ENCODE measurements at regions not wholly inside any gene's neighbourhood (a gene's known extent, or its start where the extent isn't known, plus 50 kb on each side); places are given as distances from the start of the nearest gene placed in this dataset.

- Histone ChIP-seq H3K27ac (no peak overlapping the region), H3K36me3 (no peaks in the 10 kb centered on the region), H3K27me3 (replicated peaks; ENCODE audit: insufficient read depth) (no peaks in the 10 kb centered on the region), H3K4me3 (no peak overlapping the region), H3K9me3 (no peaks in the 10 kb centered on the region), H3K4me1 (replicated peaks) (no peaks in the 10 kb centered on the region)
- DNase-seq (ENCODE audit: low spot score), result no peak
- 29% methylated on average over 3 of the region's 3 CpGs for WGBS
- TF ChIP-seq POLR2A (IDR thresholded peaks at IDR 0.05) (no peak), POLR2AphosphoS5 (IDR thresholded peaks at IDR 0.05) (no peak), CTCF (IDR thresholded peaks at IDR 0.05) (no peak)
- intact Hi-C loops (cut with DNase I), result no loop called here
Measured at GRCh38 chr4:147303873-147304229, 177.0 kb upstream of the EDNRA start.

- TF ChIP-seq POLR2AphosphoS5 (IDR thresholded peaks at IDR 0.05) (no peak), POLR2A (IDR thresholded peaks at IDR 0.05) (no peak), CTCF (IDR thresholded peaks at IDR 0.05) (no peak)
- no peak overlapping the region for H3K4me3 ChIP-seq
- intact Hi-C loops (cut with DNase I), result no loop called here
- no peaks in the 10 kb centered on the region for H3K4me1 ChIP-seq (replicated peaks)
- H3K27ac ChIP-seq, result no peak overlapping the region
- DNase-seq (ENCODE audit: low spot score), result no peak
- no peaks in the 10 kb centered on the region for H3K27me3 ChIP-seq (replicated peaks; ENCODE audit: insufficient read depth)
- no peaks in the 10 kb centered on the region for H3K36me3 ChIP-seq
- WGBS, result 81% methylated on average over 5 of the region's 5 CpGs
- no peaks in the 10 kb centered on the region for H3K9me3 ChIP-seq
Measured at GRCh38 chr4:147307896-147308674, 172.8 kb upstream of the EDNRA start.

DNA sequence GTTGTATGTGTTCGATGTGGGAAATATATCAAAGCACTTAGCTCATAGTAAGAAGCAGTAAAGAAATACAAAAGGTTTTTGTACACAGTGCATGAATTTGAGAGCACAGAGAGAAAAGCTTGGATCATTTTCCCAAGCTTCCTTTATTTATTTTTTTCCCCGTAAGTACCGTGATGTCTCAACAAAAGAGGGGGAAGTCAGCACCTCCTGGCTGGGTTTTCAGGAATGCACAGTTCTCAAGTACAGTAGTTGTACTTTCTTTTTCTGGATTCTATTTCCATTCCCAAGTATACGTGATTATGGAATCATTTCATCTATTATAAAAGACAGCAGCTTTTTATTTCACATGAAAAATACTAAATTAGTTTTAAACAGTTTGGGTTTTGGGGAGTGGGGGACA lies 171.5 kb upstream of the EDNRA start:
- DNase-seq (ENCODE audit: low spot score), result no peak
- Histone ChIP-seq H3K27me3 (replicated peaks; ENCODE audit: insufficient read depth) (no peaks in the 10 kb centered on the region), H3K36me3 (no peaks in the 10 kb centered on the region), H3K4me3 (no peak overlapping the region), H3K4me1 (replicated peaks) (no peaks in the 10 kb centered on the region), H3K9me3 (no peaks in the 10 kb centered on the region), H3K27ac (no peak overlapping the region)
- WGBS, result 16% methylated on average over 4 of the region's 4 CpGs
- TF ChIP-seq POLR2AphosphoS5 (IDR thresholded peaks at IDR 0.05) (no peak), POLR2A (IDR thresholded peaks at IDR 0.05) (no peak), CTCF (IDR thresholded peaks at IDR 0.05) (no peak)
- intact Hi-C loops (cut with DNase I), result no loop called here

DNA sequence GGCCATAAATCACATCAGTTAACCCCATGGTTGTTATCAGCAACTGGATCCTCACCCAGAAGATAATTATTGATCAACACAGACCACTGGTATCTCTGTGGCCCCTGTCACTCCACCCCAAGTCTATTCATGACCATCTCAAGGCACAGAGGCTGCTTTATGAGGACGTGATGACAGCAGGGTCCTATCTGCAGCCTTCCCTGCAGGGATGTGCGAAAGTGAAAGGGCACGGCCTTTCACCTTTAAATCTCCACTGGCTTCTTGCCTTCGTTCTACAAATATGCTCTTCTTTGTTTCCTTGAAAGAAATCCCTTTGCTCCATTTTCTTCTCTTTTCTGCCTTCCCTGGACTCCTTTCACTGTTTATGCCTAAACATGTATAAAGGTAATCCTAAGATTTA lies 170.6 kb upstream of the EDNRA start:
- Histone ChIP-seq H3K4me3 (no peak overlapping the region), H3K36me3 (no peaks in the 10 kb centered on the region), H3K4me1 (replicated peaks) (no peaks in the 10 kb centered on the region), H3K9me3 (no peaks in the 10 kb centered on the region), H3K27me3 (replicated peaks; ENCODE audit: insufficient read depth) (no peaks in the 10 kb centered on the region), H3K27ac (no peak overlapping the region)
- intact Hi-C loops (cut with DNase I), result loop anchor here (5.0 to 10.0 kb wide), 3 partner anchors 57 to 186 kb away; no protein-coding TSS in a partner anchor
- no peak for DNase-seq (ENCODE audit: low spot score)
- TF ChIP-seq POLR2A (IDR thresholded peaks at IDR 0.05), result no peak
- no peak for TF ChIP-seq POLR2AphosphoS5 (IDR thresholded peaks at IDR 0.05)
- TF ChIP-seq CTCF (IDR thresholded peaks at IDR 0.05), result no peak
- WGBS, result 81% methylated on average over 4 of the region's 4 CpGs

- intact Hi-C loops (cut with DNase I), result loop anchor here (5.0 to 10.0 kb wide), 3 partner anchors 55 to 187 kb away; no protein-coding TSS in a partner anchor
- TF ChIP-seq POLR2A (IDR thresholded peaks at IDR 0.05), result no peak
- TF ChIP-seq CTCF (IDR thresholded peaks at IDR 0.05), result no peak
- no peak for TF ChIP-seq POLR2AphosphoS5 (IDR thresholded peaks at IDR 0.05)
Measured at GRCh38 chr4:147311956-147312355, 168.9 kb upstream of the EDNRA start.

More at GRCh38 chr4:147311956-147312355, 168.9 kb upstream of the EDNRA start:
- WGBS, result 81% methylated on average over 2 of the region's 2 CpGs
- no peak for DNase-seq (ENCODE audit: low spot score)
- Histone ChIP-seq H3K4me1 (replicated peaks) (no peaks in the 10 kb centered on the region), H3K27ac (peak overlapping the region in 1 of 2 donors; percentile 39), H3K27me3 (replicated peaks; ENCODE audit: insufficient read depth) (no peaks in the 10 kb centered on the region), H3K36me3 (no peaks in the 10 kb centered on the region), H3K9me3 (no peaks in the 10 kb centered on the region), H3K4me3 (no peak overlapping the region)

Measured in prostate gland (tissue), 2 donors.